ENCODE measurements at regions not wholly inside any gene's neighbourhood (a gene's known extent, or its start where the extent isn't known, plus 50 kb on each side); places are given as distances from the start of the nearest gene placed in this dataset.

GRCh38 chr1:56071351-56071750, 508.0 kb downstream of the PLPP3 start:
- Histone ChIP-seq H3K56ac (ENCODE audit: insufficient read length, low read depth, low read length) (no peak overlapping the region), H3K27ac (ENCODE audit: insufficient read length, low read depth, low read length) (no peak overlapping the region), H2BK5ac (ENCODE audit: insufficient read length, low read length) (no peak overlapping the region), H2BK20ac (ENCODE audit: low read depth, low read length, poor library complexity, severe bottlenecking) (no peak overlapping the region), H3K27me3 (ENCODE audit: insufficient read depth, low read length) (no peaks in the 10 kb centered on the region), H3K23me2 (ENCODE audit: insufficient read length, low read depth, low read length, poor library complexity, severe bottlenecking) (no peaks in the 10 kb centered on the region), H2BK120ac (ENCODE audit: low read depth, low read length, poor library complexity, severe bottlenecking) (no peak overlapping the region), H2BK15ac (ENCODE audit: low read depth, low read length) (no peak overlapping the region), H3K9me3 (ENCODE audit: control insufficient read depth, low read depth, low read length) (no peaks in the 10 kb centered on the region), H3K4me1 (ENCODE audit: insufficient read depth, low read length) (no peaks in the 10 kb centered on the region), H3K79me2 (ENCODE audit: insufficient read depth, low read length) (no peaks in the 10 kb centered on the region), H4K91ac (ENCODE audit: insufficient read length, low read depth, low read length) (no peak overlapping the region), H4K20me1 (ENCODE audit: control insufficient read depth, insufficient read depth, insufficient read length) (no peaks in the 10 kb centered on the region), H3T11ph (ENCODE audit: low read length) (no peak overlapping the region), H3K4ac (ENCODE audit: low read depth, low read length) (no peak overlapping the region), H2AK5ac (ENCODE audit: insufficient read length, low read length) (no peak overlapping the region), H3K4me2 (ENCODE audit: insufficient read depth, insufficient read length, low read length) (no peak overlapping the region), H3K14ac (ENCODE audit: insufficient read depth, low read length) (no peak overlapping the region), H3K9ac (ENCODE audit: extremely low read depth, insufficient read length, low read length) (no peak overlapping the region), H3K23ac (ENCODE audit: insufficient read length, low read depth, low read length) (no peak overlapping the region), H2AFZ (ENCODE audit: low read length) (no peak overlapping the region), H4K8ac (replicated peaks; ENCODE audit: insufficient read length, low read depth, low read length) (no peak overlapping the region), H3K18ac (ENCODE audit: insufficient read length, low read depth, low read length) (no peak overlapping the region), H2BK12ac (ENCODE audit: insufficient read length, low read depth, low read length) (no peak overlapping the region), H4K5ac (ENCODE audit: insufficient read length, low read depth, low read length) (no peak overlapping the region), H3K79me1 (ENCODE audit: insufficient read depth, low read depth, low read length, poor library complexity, severe bottlenecking) (no peaks in the 10 kb centered on the region)
- no peak overlapping the region for H3K27ac Mint-ChIP-seq
- H3K4me3 Mint-ChIP-seq: no peak overlapping the region
- no peaks in the 10 kb centered on the region; the same call in 1 of the 2 replicates for H3K27me3 Mint-ChIP-seq (ENCODE audit: low read depth)
- no CpG with 5 or more reads among the region's 3 CpGs for WGBS (ENCODE audit: extremely low coverage, insufficient read length, low lambda C conversion rate)
- H3K36me3 Mint-ChIP-seq (ENCODE audit: insufficient read depth in 1 of 3, low read depth in 3 of 3): no peaks in the 10 kb centered on the region; a peak in 1 of 7 replicates
- H3K4me1 Mint-ChIP-seq: no peaks in the 10 kb centered on the region
- no peak for TF ChIP-seq CTCF (conservative IDR thresholded peaks at IDR 0.05)
- no peaks in the 10 kb centered on the region for H3K9me3 Mint-ChIP-seq
- DNase-seq: no peak

Measured in H9 (cell line).